NCI-H1105 (cell line): ENCODE measurements at regions not wholly inside any gene's neighbourhood (a gene's known extent, or its start where the extent isn't known, plus 50 kb on each side); places are given as distances from the start of the nearest gene placed in this dataset.
"Not testable (repeated sequence)": the region's sequence is repeated elsewhere in the genome, so short reads cannot be mapped to it uniquely, and the experiment has no call there.

Experiments used
- DNase-seq: peaks from one replicate; lab custom pipeline; 2025; lab: John Stamatoyannopoulos, UW

GRCh38 chr12:58654021-58654420 lies 266.3 kb downstream of the LRIG3 start:
- DNase-seq = no peak

GRCh38 chr12:58655375-58655774 lies 264.9 kb downstream of the LRIG3 start:
- no peak for DNase-seq

GRCh38 chr12:58656254-58657009 lies 263.9 kb downstream of the LRIG3 start:
- no peak for DNase-seq

- no peak for DNase-seq
These were observed 263.1 kb downstream of the LRIG3 start for GRCh38 chr12:58657190-58657589.

GRCh38 chr12:58665375-58665774 lies 254.9 kb downstream of the LRIG3 start:
- no peak for DNase-seq

GRCh38 chr12:58668233-58668632 lies 252.1 kb downstream of the LRIG3 start:
- no peak for DNase-seq

- no peak for DNase-seq
These were observed 251.4 kb downstream of the LRIG3 start for GRCh38 chr12:58668871-58669270.

GRCh38 chr12:58670623-58671022 lies 249.7 kb downstream of the LRIG3 start:
- no peak for DNase-seq

GRCh38 chr12:58671196-58671595 lies 249.1 kb downstream of the LRIG3 start:
- no peak for DNase-seq

- no peak for DNase-seq
These were observed 247.3 kb downstream of the LRIG3 start for GRCh38 chr12:58673021-58673420.

- DNase-seq = not testable (repeated sequence)
These were observed 242.5 kb downstream of the LRIG3 start for GRCh38 chr12:58677833-58678232.

- no peak for DNase-seq
These were observed 241.6 kb downstream of the LRIG3 start for GRCh38 chr12:58678753-58679152.

GRCh38 chr12:58681730-58682129 lies 238.6 kb downstream of the LRIG3 start:
- DNase-seq = no peak

- no peak for DNase-seq
These were observed 225.0 kb downstream of the LRIG3 start for GRCh38 chr12:58695263-58695662.

GRCh38 chr12:58701536-58701935 lies 218.8 kb downstream of the LRIG3 start:
- DNase-seq = no peak

GRCh38 chr12:58703866-58704265 lies 216.4 kb downstream of the LRIG3 start:
- no peak for DNase-seq

- not testable (repeated sequence) for DNase-seq
These were observed 215.5 kb downstream of the LRIG3 start for GRCh38 chr12:58704770-58705169.

GRCh38 chr12:58710901-58711300 lies 209.4 kb downstream of the LRIG3 start:
- no peak for DNase-seq

GRCh38 chr12:58711974-58712373 lies 208.3 kb downstream of the LRIG3 start:
- no peak for DNase-seq

GRCh38 chr12:58712976-58713375 lies 207.3 kb downstream of the LRIG3 start:
- DNase-seq = no peak

- DNase-seq = no peak
These were observed 201.1 kb downstream of the LRIG3 start for GRCh38 chr12:58719161-58719560.

GRCh38 chr12:58720421-58720820 lies 199.9 kb downstream of the LRIG3 start:
- no peak for DNase-seq

GRCh38 chr12:58725400-58726105 lies 194.8 kb downstream of the LRIG3 start:
- DNase-seq = no peak

- no peak for DNase-seq
These were observed 192.8 kb downstream of the LRIG3 start for GRCh38 chr12:58727521-58727920.
